ENCODE measurements at regions not wholly inside any gene's neighbourhood (a gene's known extent, or its start where the extent isn't known, plus 50 kb on each side); places are given as distances from the start of the nearest gene placed in this dataset.

GRCh38 chr14:76927971-76928700, 100.4 kb downstream of the IRF2BPL start:
- TF ChIP-seq POLR2AphosphoS5 (IDR thresholded peaks at IDR 0.05; ENCODE audit: low read depth) (no peak), STAT1 (IDR thresholded peaks at IDR 0.05; ENCODE audit: unreplicated experiment) (no peak)
- TF ChIP-seq, protein P1, sequence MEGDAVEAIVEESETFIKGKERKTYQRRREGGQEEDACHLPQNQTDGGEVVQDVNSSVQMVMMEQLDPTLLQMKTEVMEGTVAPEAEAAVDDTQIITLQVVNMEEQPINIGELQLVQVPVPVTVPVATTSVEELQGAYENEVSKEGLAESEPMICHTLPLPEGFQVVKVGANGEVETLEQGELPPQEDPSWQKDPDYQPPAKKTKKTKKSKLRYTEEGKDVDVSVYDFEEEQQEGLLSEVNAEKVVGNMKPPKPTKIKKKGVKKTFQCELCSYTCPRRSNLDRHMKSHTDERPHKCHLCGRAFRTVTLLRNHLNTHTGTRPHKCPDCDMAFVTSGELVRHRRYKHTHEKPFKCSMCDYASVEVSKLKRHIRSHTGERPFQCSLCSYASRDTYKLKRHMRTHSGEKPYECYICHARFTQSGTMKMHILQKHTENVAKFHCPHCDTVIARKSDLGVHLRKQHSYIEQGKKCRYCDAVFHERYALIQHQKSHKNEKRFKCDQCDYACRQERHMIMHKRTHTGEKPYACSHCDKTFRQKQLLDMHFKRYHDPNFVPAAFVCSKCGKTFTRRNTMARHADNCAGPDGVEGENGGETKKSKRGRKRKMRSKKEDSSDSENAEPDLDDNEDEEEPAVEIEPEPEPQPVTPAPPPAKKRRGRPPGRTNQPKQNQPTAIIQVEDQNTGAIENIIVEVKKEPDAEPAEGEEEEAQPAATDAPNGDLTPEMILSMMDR (conservative IDR thresholded peaks at IDR 0.05; ENCODE audit: low read depth in 2 of 2) = no peak
